Endodermal cell (in vitro differentiated cells): ENCODE measurements at regions not wholly inside any gene's neighbourhood (a gene's known extent, or its start where the extent isn't known, plus 50 kb on each side); places are given as distances from the start of the nearest gene placed in this dataset.
A peak's percentile ranks its signal among the peaks of the same experiment; 100 is the strongest.

Source experiments
- DNase-seq: peaks from one replicate; pipeline ENCODE4 v3.0.0-alpha.2; 2017
- H3K27ac ChIP-seq: 2 replicates; pipeline ENCODE4 v1.5.1; 2013; ENCODE audit warnings: mild to moderate bottlenecking, low read depth, low read length, moderate library complexity
- H3K27me3 ChIP-seq: 2 replicates; pipeline ENCODE4 v1.6.1; 2013; ENCODE audit warnings: mild to moderate bottlenecking, low read length, moderate library complexity; ENCODE audit not compliant: insufficient read depth, control insufficient read depth, poor library complexity, severe bottlenecking
- H3K36me3 ChIP-seq: 2 replicates; pipeline ENCODE4 v1.7.0; 2013; ENCODE audit warnings: mild to moderate bottlenecking, low read length, moderate library complexity; ENCODE audit not compliant: control insufficient read depth, insufficient read depth
- H3K4me1 ChIP-seq: one replicate; pipeline ENCODE4 v1.7.0; 2013; ENCODE audit warnings: low read length; ENCODE audit not compliant: control insufficient read depth, insufficient read depth
- H3K4me3 ChIP-seq: 2 replicates; pipeline ENCODE4 v1.5.1; 2013; ENCODE audit warnings: mild to moderate bottlenecking, low read length, moderate library complexity
- H3K9ac ChIP-seq: 2 replicates; pipeline ENCODE4 v1.6.1; 2013; ENCODE audit warnings: mild to moderate bottlenecking, low read length, moderate library complexity; ENCODE audit not compliant: poor library complexity, severe bottlenecking; ENCODE audit errors: extremely low read depth
- H3K9me3 ChIP-seq: 2 replicates; pipeline ENCODE4 v1.6.1; 2013; ENCODE audit warnings: mild to moderate bottlenecking, low read length, moderate library complexity; ENCODE audit not compliant: control insufficient read depth
- H3K27ac Mint-ChIP-seq: 2 replicates; pipeline ENCODE4 v1.8.0; 2020; ENCODE audit warnings: mixed read lengths
- H3K27me3 Mint-ChIP-seq: 2 replicates; pipeline ENCODE4 v1.8.0; 2021; ENCODE audit warnings: mild to moderate bottlenecking, mixed read lengths; ENCODE audit not compliant: insufficient read depth
- H3K36me3 Mint-ChIP-seq: 2 replicates; pipeline ENCODE4 v1.8.0; 2020; ENCODE audit warnings: low read depth, mixed read lengths
- H3K4me1 Mint-ChIP-seq: 2 replicates; pipeline ENCODE4 v1.8.0; 2020; ENCODE audit warnings: mixed read lengths
- H3K4me3 Mint-ChIP-seq: 2 replicates; pipeline ENCODE4 v1.8.0; 2020; ENCODE audit warnings: mild to moderate bottlenecking, moderate library complexity, mixed read lengths
- H3K9me3 Mint-ChIP-seq: 2 replicates; pipeline ENCODE4 v1.8.0; 2020; ENCODE audit warnings: mild to moderate bottlenecking, mixed read lengths
- WGBS, 2 experiments: methylation state at CpG; one replicate each; pipeline versions ENCODE4 v1.1.5 to v1.1.7; 2013; ENCODE audit warnings: missing lambda C conversion rate in 2 of 2, mixed read lengths in 1 of 2; ENCODE audit not compliant: insufficient coverage in 1 of 2, insufficient read length in 1 of 2; 5-methylcytosine and 5-hydroxymethylcytosine counted together
- TF ChIP-seq, protein P1 (sequence below): fragments of 200-600 bp; sonication (generic); conservative IDR thresholded peaks from 2 replicates; pipeline ENCODE4 v1.5.0; 2021; ENCODE audit warnings: antibody characterized with exemption, mild to moderate bottlenecking

DNA sequence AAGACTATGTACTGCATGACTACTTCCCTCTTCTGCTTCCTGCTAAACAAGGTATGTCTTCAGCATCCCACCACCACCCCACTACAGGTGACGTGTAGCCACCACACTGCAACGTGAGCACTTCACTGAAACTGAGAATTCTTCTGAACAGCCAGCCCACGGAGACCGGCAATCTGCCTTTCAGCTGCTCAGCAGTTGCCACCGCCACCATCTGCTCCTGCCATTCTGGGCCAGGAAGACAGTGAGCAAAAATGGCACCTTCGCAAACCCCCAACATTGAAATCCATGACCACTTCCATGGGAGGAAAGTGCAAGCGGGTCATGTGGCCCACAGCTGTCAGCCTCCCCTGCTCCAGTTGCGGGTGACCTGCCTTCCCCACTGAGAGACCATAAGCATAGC, 443.4 kb upstream of the ST8SIA4 start:
- peaks cover 5% of the 10 kb centered on the region for H3K9me3 Mint-ChIP-seq
- DNase-seq, result no peak
- peaks cover 28% of the 10 kb centered on the region for H3K4me1 Mint-ChIP-seq
- Histone ChIP-seq H3K27me3 (no peaks in the 10 kb centered on the region), H3K4me3 (no peak overlapping the region), H3K4me1 (no peaks in the 10 kb centered on the region), H3K27ac (no peak overlapping the region), H3K9me3 (peaks cover 9% of the 10 kb centered on the region), H3K36me3 (no peaks in the 10 kb centered on the region), H3K9ac (no peak overlapping the region)
- no peaks in the 10 kb centered on the region for H3K36me3 Mint-ChIP-seq
- H3K27ac Mint-ChIP-seq, result no peak overlapping the region
- H3K4me3 Mint-ChIP-seq, result no peak overlapping the region
- no peaks in the 10 kb centered on the region for H3K27me3 Mint-ChIP-seq
- WGBS, 2 experiments, result 87 to 95% methylated on average over 5 to 8 of the region's 8 CpGs
- TF ChIP-seq, protein P1, sequence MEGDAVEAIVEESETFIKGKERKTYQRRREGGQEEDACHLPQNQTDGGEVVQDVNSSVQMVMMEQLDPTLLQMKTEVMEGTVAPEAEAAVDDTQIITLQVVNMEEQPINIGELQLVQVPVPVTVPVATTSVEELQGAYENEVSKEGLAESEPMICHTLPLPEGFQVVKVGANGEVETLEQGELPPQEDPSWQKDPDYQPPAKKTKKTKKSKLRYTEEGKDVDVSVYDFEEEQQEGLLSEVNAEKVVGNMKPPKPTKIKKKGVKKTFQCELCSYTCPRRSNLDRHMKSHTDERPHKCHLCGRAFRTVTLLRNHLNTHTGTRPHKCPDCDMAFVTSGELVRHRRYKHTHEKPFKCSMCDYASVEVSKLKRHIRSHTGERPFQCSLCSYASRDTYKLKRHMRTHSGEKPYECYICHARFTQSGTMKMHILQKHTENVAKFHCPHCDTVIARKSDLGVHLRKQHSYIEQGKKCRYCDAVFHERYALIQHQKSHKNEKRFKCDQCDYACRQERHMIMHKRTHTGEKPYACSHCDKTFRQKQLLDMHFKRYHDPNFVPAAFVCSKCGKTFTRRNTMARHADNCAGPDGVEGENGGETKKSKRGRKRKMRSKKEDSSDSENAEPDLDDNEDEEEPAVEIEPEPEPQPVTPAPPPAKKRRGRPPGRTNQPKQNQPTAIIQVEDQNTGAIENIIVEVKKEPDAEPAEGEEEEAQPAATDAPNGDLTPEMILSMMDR, result no peak

- Histone ChIP-seq H3K9ac (no peak overlapping the region), H3K27me3 (no peaks in the 10 kb centered on the region), H3K9me3 (no peaks in the 10 kb centered on the region), H3K36me3 (no peaks in the 10 kb centered on the region), H3K27ac (no peak overlapping the region), H3K4me1 (no peaks in the 10 kb centered on the region), H3K4me3 (peak overlapping the region; percentile 1)
- Mint-ChIP-seq H3K4me1 (peaks cover 25% of the 10 kb centered on the region), H3K27ac (no peak overlapping the region), H3K27me3 (no peaks in the 10 kb centered on the region), H3K4me3 (no peak overlapping the region), H3K36me3 (peaks cover 4% of the 10 kb centered on the region), H3K9me3 (peaks cover 4% of the 10 kb centered on the region)
- whole genome bisulfite sequencing, 2 experiments, result 100% methylated on average over 1 of the region's 2 CpGs; no CpG with 5 or more reads in 1 of the 2 experiments
- DNase-seq, result no peak
- TF ChIP-seq, protein P1, result no peak
Measured at GRCh38 chr5:101338226-101338625, 435.1 kb upstream of the ST8SIA4 start.

GRCh38 chr5:101327816-101328215, 424.7 kb upstream of the ST8SIA4 start:
- no peak overlapping the region for H3K27ac Mint-ChIP-seq
- no peaks in the 10 kb centered on the region for H3K27me3 Mint-ChIP-seq
- TF ChIP-seq, protein P1, result no peak
- H3K9me3 ChIP-seq, result peaks cover 14% of the 10 kb centered on the region
- H3K4me3 Mint-ChIP-seq, result no peak overlapping the region
- peaks cover 11% of the 10 kb centered on the region for H3K36me3 Mint-ChIP-seq
- 100% methylated on average over 1 of the region's 1 CpG; no CpG with 5 or more reads in 1 of the 2 experiments for WGBS, 2 experiments
- H3K4me3 ChIP-seq, result no peak overlapping the region
- no peaks in the 10 kb centered on the region for H3K27me3 ChIP-seq
- no peak for DNase-seq
- no peaks in the 10 kb centered on the region for H3K4me1 ChIP-seq
- peaks cover 18% of the 10 kb centered on the region for H3K9me3 Mint-ChIP-seq
- no peak overlapping the region for H3K9ac ChIP-seq
- no peaks in the 10 kb centered on the region for H3K36me3 ChIP-seq
- no peak overlapping the region for H3K27ac ChIP-seq
- H3K4me1 Mint-ChIP-seq, result peaks cover 6% of the 10 kb centered on the region
